Common myeloid progenitor, CD34-positive (primary cell): ENCODE measurements at regions not wholly inside any gene's neighbourhood (a gene's known extent, or its start where the extent isn't known, plus 50 kb on each side); places are given as distances from the start of the nearest gene placed in this dataset.
"Not testable (repeated sequence)": the region's sequence is repeated elsewhere in the genome, so short reads cannot be mapped to it uniquely, and the experiment has no call there.

Source experiments
- CTCF ChIA-PET: fragments of 350-600 bp; sonication (Branson Sonifier 250); formaldehyde crosslinking; loops from one replicate; lab custom pipeline; 2021; ENCODE audit warnings: antibody characterized with exemption; lab: Charles Lee
- POLR2A ChIA-PET: fragments of 350-600 bp; sonication (Branson Sonifier 250); formaldehyde crosslinking; loops from one replicate; lab custom pipeline; 2021; ENCODE audit warnings: antibody characterized with exemption; lab: Charles Lee
- DNase-seq, 3 donors: peaks; one replicate each; pipeline versions ENCODE4 v3.0.0 to v3.0.0-alpha.2; 2013
- H3K27ac ChIP-seq, 2 experiments: 1 replicate in 1 of 2; 2 replicates in 1 of 2; pipeline ENCODE4 v1.7.0; 2013; ENCODE audit warnings: inconsistent platforms in 2 of 2, low read length in 2 of 2, mild to moderate bottlenecking in 2 of 2, low read depth in 1 of 2, moderate library complexity in 1 of 2; ENCODE audit not compliant: severe bottlenecking in 2 of 2, insufficient read depth in 1 of 2, poor library complexity in 1 of 2
- H3K27me3 ChIP-seq, 5 experiments: replicated peaks in 2 of 5; 1 replicate in 3 of 5; 2 replicates in 2 of 5; pipeline versions ENCODE4 v1.6.1 to v1.7.0; 2013; ENCODE audit warnings: low read length in 4 of 5, mild to moderate bottlenecking in 2 of 5, moderate library complexity in 2 of 5, inconsistent platforms in 1 of 5; ENCODE audit not compliant: insufficient read depth in 5 of 5, control insufficient read depth in 4 of 5
- H3K36me3 ChIP-seq, 4 experiments: 1 replicate in 2 of 4; 2 replicates in 2 of 4; pipeline versions ENCODE4 v1.6.1 to v1.7.0; 2013; ENCODE audit warnings: low read length in 3 of 4, control low read depth in 1 of 4, mild to moderate bottlenecking in 1 of 4; ENCODE audit not compliant: control insufficient read depth in 4 of 4, insufficient read depth in 4 of 4
- H3K4me1 ChIP-seq, 4 experiments: 1 replicate in 3 of 4; 2 replicates in 1 of 4; pipeline versions ENCODE4 v1.6.1 to v1.7.1; 2013; ENCODE audit warnings: low read length in 3 of 4, mild to moderate bottlenecking in 3 of 4, control low read depth in 1 of 4, inconsistent platforms in 1 of 4, moderate library complexity in 1 of 4; ENCODE audit not compliant: control insufficient read depth in 4 of 4, insufficient read depth in 4 of 4; ENCODE audit errors: control extremely low read depth in 1 of 4
- H3K4me3 ChIP-seq, 7 experiments: 1 replicate in 4 of 7; 2 replicates in 3 of 7; pipeline versions ENCODE4 v1.5.1 to v1.7.0; 2013; ENCODE audit warnings: mild to moderate bottlenecking in 7 of 7, low read length in 6 of 7, moderate library complexity in 6 of 7, inconsistent platforms in 2 of 7, low read depth in 2 of 7, control low read depth in 1 of 7; ENCODE audit not compliant: insufficient read depth in 4 of 7, control insufficient read depth in 1 of 7; ENCODE audit errors: extremely low read depth in 1 of 7
- H3K9me3 ChIP-seq, 5 experiments: 1 replicate in 4 of 5; 2 replicates in 1 of 5; pipeline versions ENCODE4 v1.6.1 to v1.7.1; 2013; ENCODE audit warnings: low read length in 4 of 5, mild to moderate bottlenecking in 2 of 5, inconsistent platforms in 1 of 5, low read depth in 1 of 5, moderate library complexity in 1 of 5; ENCODE audit not compliant: control insufficient read depth in 4 of 5, insufficient read depth in 2 of 5; ENCODE audit errors: control extremely low read depth in 1 of 5
- WGBS: methylation state at CpG from one replicate; pipeline ENCODE4 v1.1.5; 2013; ENCODE audit not compliant: insufficient coverage; 5-methylcytosine and 5-hydroxymethylcytosine counted together

DNA sequence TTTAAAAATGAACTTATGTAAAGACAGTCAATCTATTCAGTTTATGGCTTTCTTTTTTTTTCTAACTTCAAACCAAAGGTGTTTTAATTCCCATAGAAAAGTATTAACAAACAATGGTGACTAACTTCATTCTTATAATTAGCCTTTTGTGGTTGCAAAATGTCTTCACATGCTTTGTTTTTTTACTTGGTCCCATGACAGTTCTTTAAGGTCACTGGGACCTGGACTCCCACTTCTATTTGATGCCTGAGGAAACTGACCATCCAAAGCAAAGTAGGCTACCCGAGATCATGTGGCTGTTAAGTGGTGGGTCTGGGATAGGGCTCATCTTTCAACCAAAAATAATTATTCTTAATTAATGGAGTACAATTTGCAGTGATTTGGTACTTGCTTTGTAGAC is 74.6 kb upstream of the CDC42EP3 start:
- CTCF ChIA-PET = interaction anchor here (0.8 kb wide), 1 partner anchor 27 kb away, joined by 3 read pairs; no protein-coding TSS in a partner anchor
- H3K36me3 ChIP-seq, H3K27ac ChIP-seq, POLR2A ChIA-PET, H3K9me3 ChIP-seq, H3K4me3 ChIP-seq, H3K4me1 ChIP-seq, H3K27me3 ChIP-seq, DNase-seq: not testable (repeated sequence)
- WGBS = no CpG with 5 or more reads among the region's 1 CpG

DNA sequence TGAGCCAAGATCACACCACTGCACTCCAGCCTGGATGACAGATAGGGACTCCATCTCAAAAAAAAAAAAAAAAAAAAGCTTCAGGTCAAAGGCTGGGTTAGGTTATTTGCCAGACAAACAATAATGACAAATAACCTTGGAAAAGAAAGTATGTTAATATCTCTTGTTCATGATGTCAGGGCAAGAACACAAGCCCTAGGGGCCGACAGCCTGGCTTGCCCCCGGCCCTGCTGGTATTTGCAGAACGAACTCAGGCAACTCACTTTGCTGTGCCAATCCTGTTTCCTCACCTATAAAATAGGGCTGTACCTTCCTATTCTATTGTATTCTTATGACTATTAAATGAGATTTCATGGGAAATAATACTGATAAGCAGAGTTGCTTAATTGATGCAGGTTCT is 75.4 kb upstream of the CDC42EP3 start:
- Histone ChIP-seq H3K27ac (no peak overlapping the region), H3K4me3 (no peak overlapping the region), H3K36me3 (no peaks in the 10 kb centered on the region), H3K27me3 (no peaks in the 10 kb centered on the region), H3K4me1 (no peaks in the 10 kb centered on the region), H3K9me3 (no peaks in the 10 kb centered on the region)
- WGBS = no CpG with 5 or more reads among the region's 3 CpGs
- DNase-seq = no peak
- CTCF ChIA-PET = no interaction called here
- POLR2A ChIA-PET = no interaction called here

GRCh38 chr2:37748541-37748940 is 77.1 kb upstream of the CDC42EP3 start:
- Histone ChIP-seq H3K9me3 (no peaks in the 10 kb centered on the region), H3K4me1 (no peaks in the 10 kb centered on the region), H3K36me3 (no peaks in the 10 kb centered on the region), H3K27ac (no peak overlapping the region), H3K27me3 (no peaks in the 10 kb centered on the region), H3K4me3 (no peak overlapping the region)
- ChIA-PET POLR2A (no interaction called here), CTCF (interaction anchor here (1.0 to 1.7 kb wide), 2 partner anchors 17 to 59 kb away, joined by 3 to 6 read pairs; no protein-coding TSS in a partner anchor)
- WGBS = 100% methylated on average over 2 of the region's 4 CpGs
- no peak for DNase-seq

DNA sequence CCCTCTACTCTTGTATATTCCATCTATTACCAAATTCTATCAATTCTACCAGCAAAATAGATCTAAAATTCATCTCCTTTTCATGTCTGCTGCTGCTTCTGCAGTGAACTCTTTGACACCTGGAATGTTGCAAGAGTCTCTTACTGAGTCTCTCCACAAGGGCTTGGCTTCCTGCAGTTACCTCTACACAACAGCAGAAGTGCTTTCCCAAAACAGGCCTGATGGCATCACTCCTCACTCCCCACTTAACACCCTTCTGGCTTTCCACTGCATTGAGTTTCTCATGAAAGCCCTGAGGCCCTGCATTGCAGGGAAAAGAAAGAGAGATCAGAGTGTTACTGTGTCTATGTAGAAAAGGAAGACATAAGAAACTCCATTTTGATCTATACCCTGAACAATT is 78.8 kb upstream of the CDC42EP3 start:
- H3K27ac ChIP-seq, H3K36me3 ChIP-seq, H3K27me3 ChIP-seq, POLR2A ChIA-PET, H3K9me3 ChIP-seq, H3K4me3 ChIP-seq, CTCF ChIA-PET, H3K4me1 ChIP-seq, DNase-seq: not testable (repeated sequence)

DNA sequence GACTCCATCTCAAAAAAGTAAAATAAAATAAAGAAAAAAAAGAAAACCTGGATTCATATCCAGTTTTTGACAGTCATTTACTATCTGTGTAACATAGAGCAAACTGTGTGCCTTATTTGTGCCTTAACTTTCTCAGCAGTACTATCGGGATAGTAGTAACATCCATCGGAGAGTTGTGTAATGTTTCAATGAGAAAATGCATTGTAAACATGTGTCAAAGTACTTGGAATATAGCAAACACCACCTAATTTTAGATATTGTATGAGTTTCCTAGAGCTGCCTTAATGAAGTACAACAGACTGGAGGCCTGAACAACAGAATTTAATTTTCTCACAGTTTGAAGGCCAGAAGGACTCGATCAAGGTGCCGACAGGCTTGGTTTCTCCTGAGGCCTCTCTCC is 81.3 kb upstream of the CDC42EP3 start:
- H3K27me3 ChIP-seq = no peaks in the 10 kb centered on the region
- no peaks in the 10 kb centered on the region for H3K36me3 ChIP-seq
- no peaks in the 10 kb centered on the region for H3K4me1 ChIP-seq
- H3K9me3 ChIP-seq = no peaks in the 10 kb centered on the region
- no peak overlapping the region for H3K27ac ChIP-seq
- H3K4me3 ChIP-seq = no peak overlapping the region
- ChIA-PET POLR2A (no interaction called here), CTCF (no interaction called here)
- DNase-seq = no peak
- no CpG with 5 or more reads among the region's 4 CpGs for WGBS

DNA sequence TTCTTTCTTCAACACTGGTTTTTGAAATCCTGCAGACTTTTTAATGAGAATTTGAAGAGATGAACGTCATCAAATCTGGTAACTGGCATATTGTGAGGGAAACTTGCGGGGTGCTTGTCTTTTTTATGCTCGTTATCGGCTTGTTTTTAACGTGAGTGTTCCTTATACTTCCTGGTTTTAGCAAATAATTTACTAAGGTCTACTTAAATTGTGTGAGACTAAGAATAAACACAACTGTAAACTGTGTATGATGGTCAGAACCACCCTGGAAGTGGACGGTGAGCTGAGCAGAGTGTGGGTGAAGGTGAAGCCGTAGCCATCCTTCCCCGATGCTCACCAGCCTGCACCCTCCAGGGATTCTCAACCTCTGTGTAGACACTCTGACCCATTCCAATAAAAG is 82.3 kb upstream of the CDC42EP3 start:
- Histone ChIP-seq H3K27me3 (no peaks in the 10 kb centered on the region), H3K36me3 (no peaks in the 10 kb centered on the region), H3K27ac (no peak overlapping the region), H3K9me3 (no peaks in the 10 kb centered on the region), H3K4me1 (no peaks in the 10 kb centered on the region), H3K4me3 (no peak overlapping the region)
- DNase-seq = no peak
- CTCF ChIA-PET = no interaction called here
- 100% methylated on average over 1 of the region's 8 CpGs for WGBS
- POLR2A ChIA-PET = no interaction called here

DNA sequence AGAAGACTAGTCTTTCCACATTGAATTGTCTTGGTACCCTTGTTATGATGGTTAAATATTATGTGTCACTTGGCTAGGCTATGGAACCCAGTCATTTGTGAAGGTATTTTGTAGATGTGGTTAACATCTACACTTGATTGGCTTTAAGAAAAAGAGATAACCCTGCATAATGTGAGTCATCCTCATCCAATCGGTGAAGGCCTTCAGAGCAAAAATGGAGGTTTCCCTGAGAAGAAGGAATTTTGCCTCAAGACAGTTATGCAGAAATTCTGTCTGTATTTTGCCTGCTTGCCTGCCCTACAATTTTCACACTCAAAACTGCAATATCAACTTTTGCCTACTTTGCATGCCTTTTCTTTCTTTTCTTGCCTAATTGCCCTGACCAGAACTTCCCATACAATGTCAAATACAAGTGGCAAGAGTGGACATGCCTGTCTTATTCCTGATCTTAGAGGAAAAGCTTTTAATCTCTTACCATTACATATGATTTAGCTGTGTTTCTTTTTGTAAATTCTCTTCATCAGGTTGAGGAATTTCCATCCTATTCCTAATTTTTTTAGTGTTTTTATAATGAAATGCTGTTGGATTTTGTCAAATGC is 84.6 kb upstream of the CDC42EP3 start:
- DNase-seq, H3K4me1 ChIP-seq, H3K27me3 ChIP-seq, H3K9me3 ChIP-seq, CTCF ChIA-PET, H3K36me3 ChIP-seq, H3K27ac ChIP-seq, H3K4me3 ChIP-seq, POLR2A ChIA-PET: not testable (repeated sequence)
- 100% methylated on average over 1 of the region's 1 CpG for WGBS
